Left ventricle myocardium inferior (tissue), 1 donor: ENCODE measurements at regions not wholly inside any gene's neighbourhood (a gene's known extent, or its start where the extent isn't known, plus 50 kb on each side); places are given as distances from the start of the nearest gene placed in this dataset.

ENCODE experiments used
- DNase-seq: peaks from one replicate; pipeline ENCODE4 v3.0.0-alpha.2; 2020
- H3K27ac ChIP-seq: fragments of 200-600 bp; replicated peaks from 2 replicates; pipeline ENCODE4 v1.8.0; 2021
- H3K27me3 ChIP-seq: fragments of 200-600 bp; 2 replicates; pipeline ENCODE4 v1.8.0; 2021; ENCODE audit warnings: low read depth
- H3K36me3 ChIP-seq: fragments of 200-600 bp; 2 replicates; pipeline ENCODE4 v1.8.0; 2021
- H3K4me1 ChIP-seq: fragments of 200-600 bp; 2 replicates; pipeline ENCODE4 v1.8.0; 2021
- H3K4me3 ChIP-seq: fragments of 200-600 bp; 2 replicates; pipeline ENCODE4 v1.8.0; 2021; ENCODE audit warnings: mild to moderate bottlenecking, moderate library complexity
- H3K9me3 ChIP-seq: fragments of 200-600 bp; replicated peaks from 2 replicates; pipeline ENCODE4 v1.8.0; 2021
- intact Hi-C: fragments of 100-400 bp; cut with micrococcal nuclease; formaldehyde crosslinking; loops from one replicate; pipeline ENCODE4 v1.11.0; 2022
- TF ChIP-seq, protein P1 (sequence below): fragments of 200-600 bp; IDR thresholded peaks from 2 replicates; pipeline ENCODE4 v1.8.0; 2021; ENCODE audit warnings: antibody characterized with exemption, mild to moderate bottlenecking, borderline replicate concordance
- donor health status: DM: no; HTN: yes; CAD: no; lungs with severe emphysema.

DNA sequence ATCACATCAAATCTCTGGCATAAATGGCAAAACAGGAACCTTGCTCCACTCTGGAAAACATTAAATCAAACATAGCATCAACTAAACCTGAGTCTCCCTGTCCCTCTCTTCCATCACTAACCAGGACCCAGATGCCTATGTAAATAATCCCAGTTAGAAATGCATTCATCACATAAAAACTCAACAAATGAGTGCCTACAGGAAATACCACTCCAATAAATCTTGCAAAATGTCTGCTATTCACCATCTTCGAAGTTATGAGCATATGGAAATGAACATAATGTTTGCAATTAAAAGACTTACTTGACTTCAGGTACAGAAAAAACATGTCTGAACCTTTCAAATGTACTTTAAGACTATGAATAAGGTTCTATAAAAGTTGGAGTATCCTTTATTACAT is 425.0 kb downstream of the CDH11 start:
- Histone ChIP-seq H3K27me3 (no peaks in the 10 kb centered on the region), H3K4me3 (no peak overlapping the region), H3K36me3 (no peaks in the 10 kb centered on the region), H3K4me1 (no peaks in the 10 kb centered on the region), H3K27ac (no peak overlapping the region), H3K9me3 (no peaks in the 10 kb centered on the region)
- TF ChIP-seq, protein P1, sequence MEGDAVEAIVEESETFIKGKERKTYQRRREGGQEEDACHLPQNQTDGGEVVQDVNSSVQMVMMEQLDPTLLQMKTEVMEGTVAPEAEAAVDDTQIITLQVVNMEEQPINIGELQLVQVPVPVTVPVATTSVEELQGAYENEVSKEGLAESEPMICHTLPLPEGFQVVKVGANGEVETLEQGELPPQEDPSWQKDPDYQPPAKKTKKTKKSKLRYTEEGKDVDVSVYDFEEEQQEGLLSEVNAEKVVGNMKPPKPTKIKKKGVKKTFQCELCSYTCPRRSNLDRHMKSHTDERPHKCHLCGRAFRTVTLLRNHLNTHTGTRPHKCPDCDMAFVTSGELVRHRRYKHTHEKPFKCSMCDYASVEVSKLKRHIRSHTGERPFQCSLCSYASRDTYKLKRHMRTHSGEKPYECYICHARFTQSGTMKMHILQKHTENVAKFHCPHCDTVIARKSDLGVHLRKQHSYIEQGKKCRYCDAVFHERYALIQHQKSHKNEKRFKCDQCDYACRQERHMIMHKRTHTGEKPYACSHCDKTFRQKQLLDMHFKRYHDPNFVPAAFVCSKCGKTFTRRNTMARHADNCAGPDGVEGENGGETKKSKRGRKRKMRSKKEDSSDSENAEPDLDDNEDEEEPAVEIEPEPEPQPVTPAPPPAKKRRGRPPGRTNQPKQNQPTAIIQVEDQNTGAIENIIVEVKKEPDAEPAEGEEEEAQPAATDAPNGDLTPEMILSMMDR, result no peak
- intact Hi-C loops, result no loop called here
- no peak for DNase-seq

DNA sequence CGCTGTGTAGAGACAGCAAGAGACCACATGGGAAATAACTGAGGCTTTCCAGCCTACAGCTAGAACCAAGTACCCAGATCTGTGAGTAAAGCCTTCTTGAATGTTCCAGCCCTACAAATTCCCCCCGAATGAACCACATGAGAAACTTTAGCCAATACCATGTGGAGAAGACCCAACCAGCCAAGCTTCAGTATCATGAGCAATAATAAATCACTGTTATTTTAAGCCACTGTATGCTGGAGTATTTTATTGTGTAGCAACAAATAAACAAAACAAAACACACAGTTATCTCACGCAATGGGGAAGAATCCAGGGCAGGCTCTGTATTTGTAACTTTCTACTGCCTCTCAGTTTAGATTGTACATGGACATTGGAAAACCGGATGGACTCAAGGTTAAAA is 426.2 kb downstream of the CDH11 start:
- TF ChIP-seq, protein P1, result no peak
- intact Hi-C loops, result no loop called here
- Histone ChIP-seq H3K4me3 (no peak overlapping the region), H3K9me3 (no peaks in the 10 kb centered on the region), H3K4me1 (no peaks in the 10 kb centered on the region), H3K27ac (no peak overlapping the region), H3K36me3 (no peaks in the 10 kb centered on the region), H3K27me3 (no peaks in the 10 kb centered on the region)
- DNase-seq, result no peak

DNA sequence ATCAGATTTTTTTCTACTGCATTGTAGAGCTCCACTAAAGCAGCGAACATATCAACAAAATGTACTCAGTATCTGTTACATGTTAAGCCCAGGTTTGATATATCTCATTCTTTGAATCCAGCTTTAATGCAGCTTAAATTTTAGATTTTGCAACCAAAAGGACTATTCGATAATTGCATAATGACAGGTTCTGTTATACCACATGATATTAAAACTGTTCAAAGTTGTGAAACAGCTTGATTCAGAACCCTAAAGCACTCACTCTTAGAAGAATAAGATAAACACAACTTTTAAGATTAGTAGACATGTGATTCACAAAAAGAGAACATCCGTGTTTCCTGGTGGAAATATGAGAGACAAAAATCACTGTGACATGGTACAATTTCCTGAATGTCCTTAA is 427.9 kb downstream of the CDH11 start:
- Histone ChIP-seq H3K27me3 (no peaks in the 10 kb centered on the region), H3K27ac (no peak overlapping the region), H3K4me3 (no peak overlapping the region), H3K36me3 (no peaks in the 10 kb centered on the region), H3K4me1 (no peaks in the 10 kb centered on the region), H3K9me3 (no peaks in the 10 kb centered on the region)
- TF ChIP-seq, protein P1, result no peak
- intact Hi-C loops, result no loop called here
- no peak for DNase-seq

DNA sequence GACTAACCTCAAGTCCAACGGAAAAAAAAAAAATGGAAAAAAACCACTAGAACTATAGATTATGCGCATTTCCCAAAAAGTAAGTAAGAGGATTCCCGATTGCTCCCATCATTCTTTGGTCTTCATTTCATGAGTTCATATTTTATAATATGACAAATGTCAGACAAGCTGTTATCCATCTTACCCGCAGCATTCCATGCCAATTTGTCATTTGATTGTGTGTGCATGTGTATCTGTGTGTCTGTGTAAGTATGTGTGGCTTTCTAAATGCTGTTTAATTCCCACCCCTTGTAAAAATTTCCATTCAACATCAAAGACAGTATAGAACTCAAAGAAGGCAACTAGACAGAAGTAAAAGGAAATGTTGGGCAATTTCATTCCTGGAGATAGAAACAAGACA is 434.1 kb downstream of the CDH11 start:
- intact Hi-C loops, result no loop called here
- Histone ChIP-seq H3K4me1 (no peaks in the 10 kb centered on the region), H3K27me3 (no peaks in the 10 kb centered on the region), H3K27ac (no peak overlapping the region), H3K4me3 (no peak overlapping the region), H3K9me3 (no peaks in the 10 kb centered on the region), H3K36me3 (no peaks in the 10 kb centered on the region)
- TF ChIP-seq, protein P1, result no peak
- no peak for DNase-seq

DNA sequence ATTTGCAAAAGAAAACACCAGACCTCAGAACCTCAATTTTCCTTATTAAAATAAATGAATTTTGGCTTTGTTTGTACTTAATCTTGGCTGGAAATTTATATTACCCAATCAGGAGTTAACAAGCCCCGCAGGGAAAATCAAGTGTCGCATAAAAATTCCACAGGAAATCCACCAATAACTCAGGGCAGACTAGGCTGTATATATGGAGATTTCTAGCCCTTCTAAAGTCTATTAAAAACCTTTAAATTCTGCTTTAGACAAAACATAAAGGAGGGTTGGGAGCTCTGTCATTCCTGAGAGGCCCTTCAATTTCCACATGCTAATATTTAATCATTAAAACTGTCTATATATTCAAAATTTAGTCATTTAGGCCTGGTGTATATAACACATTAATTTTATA is 434.7 kb downstream of the CDH11 start:
- Histone ChIP-seq H3K36me3 (no peaks in the 10 kb centered on the region), H3K27me3 (no peaks in the 10 kb centered on the region), H3K4me1 (no peaks in the 10 kb centered on the region), H3K4me3 (no peak overlapping the region), H3K9me3 (no peaks in the 10 kb centered on the region), H3K27ac (no peak overlapping the region)
- TF ChIP-seq, protein P1, result no peak
- DNase-seq, result no peak
- intact Hi-C loops, result no loop called here
